EH (cell line): ENCODE measurements at regions not wholly inside any gene's neighbourhood (a gene's known extent, or its start where the extent isn't known, plus 50 kb on each side); places are given as distances from the start of the nearest gene placed in this dataset.

ENCODE experiments used
- DNase-seq: peaks from one replicate; pipeline ENCODE4 v3.0.0-alpha.2; 2015; ENCODE audit warnings: low read depth

DNA sequence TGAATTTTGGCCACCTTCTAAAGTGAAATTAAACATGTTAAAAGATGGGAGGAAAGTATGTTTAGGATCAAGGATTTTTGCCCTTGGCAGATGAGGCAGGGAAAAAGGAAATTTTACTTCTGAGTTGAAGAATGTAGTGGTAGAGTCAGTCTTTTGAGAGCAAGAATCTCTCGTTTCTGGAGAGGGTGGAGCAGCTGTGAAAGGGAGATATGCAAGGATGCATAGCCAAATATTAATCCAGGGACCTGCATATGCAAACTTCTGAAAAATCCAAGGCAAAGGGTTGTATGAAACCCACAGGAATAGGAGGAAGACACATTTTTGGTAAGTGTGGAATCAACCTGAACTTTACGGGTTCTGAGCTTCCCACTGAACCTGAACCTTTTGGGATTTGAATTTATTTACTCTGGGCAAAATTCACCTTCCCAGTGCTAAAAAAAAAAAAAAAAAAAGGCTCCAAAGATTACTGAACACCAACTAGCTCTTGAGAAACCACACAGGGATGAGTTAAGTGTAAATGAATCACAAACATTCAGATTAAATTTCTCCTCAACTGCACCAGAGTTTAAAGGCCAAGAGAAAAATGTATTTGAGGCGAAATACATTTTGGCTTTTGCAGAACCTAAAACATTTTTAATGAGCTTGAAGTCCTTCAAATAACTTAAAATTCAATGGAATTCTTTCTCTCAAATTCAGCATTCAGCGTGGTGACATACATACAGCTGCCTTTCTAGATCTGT, 187.1 kb upstream of the CDKN3 start:
- DNase-seq: peak; percentile 78

DNA sequence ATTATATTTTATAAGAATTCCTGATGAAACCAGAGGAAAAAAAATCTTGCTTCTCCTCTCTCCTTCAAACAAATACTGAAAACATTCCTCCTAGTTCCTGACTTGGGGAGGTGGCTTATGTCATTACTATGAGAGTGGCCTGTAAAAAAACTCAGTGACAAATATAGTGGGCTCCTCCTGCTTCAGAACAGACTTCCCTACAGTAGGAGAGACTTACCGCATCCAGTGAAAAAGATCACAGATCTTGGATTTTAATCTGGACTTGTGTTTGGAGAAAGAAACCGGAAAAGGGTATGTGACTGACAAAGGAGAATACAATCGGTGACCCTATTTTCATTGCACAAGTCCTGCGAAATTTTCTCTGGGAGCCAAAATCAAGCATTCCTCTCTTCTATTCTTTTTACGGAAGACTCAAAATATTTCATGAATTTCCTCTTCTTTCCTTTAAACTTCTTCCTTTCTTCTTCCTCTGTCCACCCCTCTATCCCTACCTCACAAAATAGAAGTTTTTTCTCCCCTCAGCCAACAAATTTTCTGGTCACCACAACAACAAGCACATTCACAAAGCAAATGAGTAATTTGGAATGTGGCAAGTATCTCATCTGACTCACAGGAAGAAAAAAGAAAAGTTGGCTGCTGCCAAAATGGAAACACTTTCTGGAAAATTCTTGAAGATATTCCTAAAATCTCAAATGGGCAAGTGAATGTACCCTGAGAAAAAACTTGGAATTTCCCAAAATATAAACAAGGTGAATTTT, 185.1 kb upstream of the CDKN3 start:
- DNase-seq: peak; percentile 86

DNA sequence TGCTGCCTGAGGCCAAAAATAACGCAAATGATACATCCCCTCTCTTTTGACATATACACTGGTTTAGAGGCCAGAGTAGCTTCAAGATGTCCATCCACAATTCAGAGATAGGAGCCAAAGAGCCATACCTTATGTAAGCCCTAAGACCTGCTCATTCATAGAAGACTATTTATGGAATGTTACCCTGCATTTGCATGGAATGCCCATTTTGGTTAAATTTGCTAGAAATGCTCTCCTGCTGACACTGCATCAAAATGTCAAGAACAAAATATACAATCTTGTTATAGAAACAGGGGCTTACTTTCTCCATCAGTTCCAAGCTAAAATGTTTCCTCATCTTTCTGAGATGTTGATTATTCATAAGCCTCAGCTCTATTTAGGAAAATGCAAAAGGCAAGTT, 183.3 kb upstream of the CDKN3 start:
- DNase-seq: no peak

GRCh38 chr14:54216827-54217226, 180.0 kb upstream of the CDKN3 start:
- no peak for DNase-seq

- DNase-seq: no peak
These were observed 177.3 kb upstream of the CDKN3 start for GRCh38 chr14:54219261-54220070.

- DNase-seq: no peak
These were observed 176.6 kb upstream of the CDKN3 start for GRCh38 chr14:54220071-54220703.

DNA sequence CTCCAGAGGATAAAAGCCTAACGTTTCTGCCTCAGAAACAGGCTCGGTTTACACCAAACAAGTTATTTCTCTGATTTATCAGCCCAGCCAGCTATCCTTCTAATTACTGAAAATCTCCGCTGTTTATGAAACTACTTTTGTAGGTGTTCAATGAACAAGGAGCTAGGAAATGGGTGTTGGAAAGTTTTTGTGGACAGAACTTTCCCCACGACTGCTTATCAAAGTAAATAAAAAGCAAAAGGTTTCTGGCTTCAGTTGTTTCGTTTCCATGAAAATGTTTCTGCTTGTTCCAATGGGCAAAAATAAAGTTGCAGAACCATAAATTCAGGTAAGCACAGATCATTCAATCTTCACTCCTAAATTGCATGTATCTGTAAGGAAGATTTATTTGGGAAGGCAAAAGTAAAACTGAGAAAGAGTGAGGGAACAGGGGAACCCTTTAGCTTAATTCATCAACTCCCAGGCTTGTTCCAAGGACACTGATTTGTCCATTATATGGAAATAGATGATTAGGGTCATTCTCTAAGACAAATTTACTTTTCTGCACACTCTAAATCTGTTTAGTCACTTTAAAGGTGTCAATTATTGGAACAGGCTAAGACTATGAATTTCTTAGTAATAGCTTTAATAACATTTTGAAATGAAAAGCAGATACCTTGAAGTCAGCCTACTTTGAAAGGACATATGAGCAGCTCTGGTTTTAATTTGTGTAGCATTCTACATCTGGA, 175.9 kb upstream of the CDKN3 start:
- DNase-seq: no peak

DNA sequence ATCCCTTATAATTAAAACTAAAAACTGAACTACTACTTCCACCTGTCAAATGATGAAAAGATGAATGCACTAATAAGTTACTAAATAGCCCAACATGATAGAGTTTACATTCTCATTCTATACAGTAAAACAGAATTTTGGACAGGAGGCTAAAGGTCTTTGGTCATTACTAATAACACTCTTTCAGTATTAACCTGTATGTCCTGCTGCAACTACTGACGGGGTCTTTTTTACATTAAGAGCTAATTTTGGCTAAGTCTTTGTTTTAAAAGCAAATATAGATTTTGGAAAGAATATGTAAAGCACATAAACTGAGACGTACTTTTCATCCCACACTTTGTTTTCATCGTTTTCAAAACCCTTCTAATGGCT, 175.4 kb upstream of the CDKN3 start:
- no peak for DNase-seq

GRCh38 chr14:54221971-54222370, 174.8 kb upstream of the CDKN3 start:
- no peak for DNase-seq

DNA sequence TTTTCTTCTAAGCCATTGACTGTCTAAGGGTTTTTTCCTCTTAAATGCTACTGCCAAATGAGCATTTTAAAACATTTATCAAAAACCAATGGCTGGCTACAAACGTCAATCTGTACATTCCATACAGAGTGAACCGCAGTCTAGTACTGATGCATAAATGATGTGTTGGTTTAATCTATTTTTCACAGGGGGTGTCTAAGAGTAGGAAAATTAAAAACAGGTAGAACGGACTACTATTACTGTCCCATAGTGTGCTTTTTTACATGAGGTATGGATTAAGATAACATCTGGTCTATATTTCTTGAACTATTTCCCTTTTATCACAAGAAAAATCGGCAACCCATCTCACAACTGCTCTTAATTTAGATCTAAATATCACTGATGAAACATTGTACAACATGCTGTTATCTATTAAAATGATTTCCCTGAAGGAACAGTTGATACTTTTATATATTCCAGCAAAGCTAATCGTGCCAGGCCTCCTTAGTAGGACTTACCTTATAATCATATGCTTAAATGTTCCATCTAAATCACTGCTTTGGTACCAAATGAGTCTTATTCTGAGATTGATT, 172.9 kb upstream of the CDKN3 start:
- no peak for DNase-seq

DNA sequence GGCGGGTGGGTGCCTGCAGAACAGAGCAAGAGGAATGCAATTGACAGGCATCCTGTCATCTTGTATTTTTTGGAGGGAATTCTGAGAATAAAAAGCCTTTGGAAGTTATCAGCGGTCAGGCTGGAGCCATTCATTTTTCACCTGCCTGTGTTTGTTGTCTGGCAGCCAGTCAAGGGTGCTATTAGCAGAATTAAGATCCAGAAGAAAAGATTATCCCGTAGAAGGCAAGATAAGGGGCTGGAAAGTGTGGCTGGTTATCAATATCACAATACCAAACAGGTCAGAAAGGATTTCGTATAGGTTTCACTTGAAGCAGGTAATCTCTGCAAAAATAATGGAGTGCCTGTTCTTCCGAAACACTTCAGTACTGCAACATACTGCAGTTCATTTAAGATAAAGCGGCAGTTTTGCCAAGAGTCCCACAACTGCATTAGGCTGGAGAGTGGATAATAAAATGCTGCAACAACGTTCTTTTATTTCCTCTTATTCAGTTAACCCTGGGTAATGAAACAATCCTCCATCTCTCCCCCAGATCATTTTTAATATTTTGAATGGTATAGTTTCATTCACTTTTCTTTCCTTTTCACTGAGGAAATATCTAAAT, 171.2 kb upstream of the CDKN3 start:
- DNase-seq: no peak

GRCh38 chr14:54226103-54226502, 170.7 kb upstream of the CDKN3 start:
- no peak for DNase-seq

DNA sequence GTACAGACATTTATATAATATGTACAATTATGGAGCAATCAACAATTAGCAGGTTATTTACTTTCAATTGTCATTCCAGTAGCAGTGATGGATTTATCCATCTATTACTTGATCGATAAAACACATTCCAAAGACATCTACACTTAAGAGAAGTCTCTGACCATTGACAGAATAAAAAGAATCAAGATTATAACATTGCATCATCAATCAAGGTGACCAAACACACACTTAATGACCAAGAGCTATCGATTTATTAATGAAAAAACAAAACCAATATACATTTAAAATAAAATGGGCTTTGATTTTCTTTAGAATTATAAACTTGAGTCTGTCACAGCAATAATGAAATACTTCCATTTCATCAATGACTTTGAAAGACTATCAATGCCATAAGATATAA, 170.2 kb upstream of the CDKN3 start:
- DNase-seq: no peak

- no peak for DNase-seq
These were observed 167.7 kb upstream of the CDKN3 start for GRCh38 chr14:54229136-54229535.

GRCh38 chr14:54230645-54231044, 166.2 kb upstream of the CDKN3 start:
- DNase-seq: no peak

DNA sequence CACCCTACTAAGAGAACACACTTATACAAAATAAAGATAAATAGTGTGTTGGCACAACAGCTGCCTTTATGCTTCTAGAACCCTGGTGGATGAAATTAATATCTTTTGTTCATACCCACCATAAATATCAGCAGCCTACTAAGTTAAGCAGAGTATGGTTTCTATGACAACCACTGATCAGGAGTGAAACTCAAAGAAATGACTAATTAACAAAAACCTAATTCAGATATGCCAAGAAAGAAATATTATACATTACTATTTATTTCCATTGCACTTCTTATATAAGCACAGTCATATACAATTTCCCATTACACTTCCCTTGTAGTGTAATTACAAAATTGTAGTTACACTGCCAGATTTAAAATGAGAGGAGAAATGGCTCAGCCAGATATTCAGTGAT, 164.1 kb upstream of the CDKN3 start:
- no peak for DNase-seq

GRCh38 chr14:54241517-54241916, 155.3 kb upstream of the CDKN3 start:
- DNase-seq: no peak

GRCh38 chr14:54251356-54251755, 145.5 kb upstream of the CDKN3 start:
- DNase-seq: no peak

GRCh38 chr14:54252072-54252730, 144.6 kb upstream of the CDKN3 start:
- peak; percentile 79 for DNase-seq

GRCh38 chr14:54253195-54253947, 143.4 kb upstream of the CDKN3 start:
- DNase-seq: peak; percentile 82
